Heart right ventricle (tissue), 16 donors: ENCODE measurements at regions not wholly inside any gene's neighbourhood (a gene's known extent, or its start where the extent isn't known, plus 50 kb on each side); places are given as distances from the start of the nearest gene placed in this dataset.

Experiments used
- ATAC-seq, 8 donors: fragments of 200-7000 bp; cut with Tn5 transposase; one replicate each; pipeline ENCODE4 v1.9.1; 2020; ENCODE audit warnings: mild to moderate bottlenecking in 8 of 8, moderate library complexity in 8 of 8, moderate number of reproducible peaks in 1 of 8
- DNase-seq, 2 donors: peaks; one replicate each; pipeline ENCODE4 v3.0.0-alpha.2; 2020
- H3K27ac ChIP-seq, 10 donors: fragments of 200-600 bp; sonication (generic) in 2 of 10; one replicate each; pipeline versions ENCODE4 v1.5.0 to v1.8.0; 2020 to 2022; ENCODE audit warnings: mild to moderate bottlenecking in 3 of 10
- H3K27me3 ChIP-seq, 7 donors: fragments of 200-600 bp; one replicate each; pipeline ENCODE4 v1.8.0; 2021 to 2022; ENCODE audit warnings: mild to moderate bottlenecking in 2 of 7
- H3K36me3 ChIP-seq, 9 donors: fragments of 200-600 bp; sonication (generic) in 1 of 9; one replicate each; pipeline versions ENCODE4 v1.5.0 to v1.8.0; 2020 to 2022; ENCODE audit warnings: mild to moderate bottlenecking in 2 of 9
- H3K4me1 ChIP-seq, 9 donors: fragments of 200-600 bp; sonication (generic) in 1 of 9; one replicate each; pipeline versions ENCODE4 v1.5.0 to v1.8.0; 2020 to 2022; ENCODE audit warnings: mild to moderate bottlenecking in 4 of 9
- H3K4me3 ChIP-seq, 10 donors: fragments of 200-600 bp; sonication (generic) in 2 of 10; one replicate each; pipeline versions ENCODE4 v1.5.0 to v1.8.0; 2020 to 2022; ENCODE audit warnings: mild to moderate bottlenecking in 7 of 10, moderate library complexity in 2 of 10
- H3K9me3 ChIP-seq, 11 donors: fragments of 200-600 bp in 10 of 11; sonication (generic) in 2 of 11; one replicate each; pipeline versions ENCODE4 v1.5.0 to v1.8.0; 2013 to 2022; ENCODE audit warnings: mild to moderate bottlenecking in 2 of 11, control low read depth in 1 of 11, moderate library complexity in 1 of 11
- WGBS, 2 donors: extraction: QIAGEN DNeasy Blood & Tissue Kit; methylation state at CpG; one replicate each; pipeline ENCODE4 v1.1.7; 2013; ENCODE audit warnings: inconsistent platforms in 1 of 2; 5-methylcytosine and 5-hydroxymethylcytosine counted together
- intact Hi-C, 10 donors: fragments of 100-400 bp; cut with DNase I; formaldehyde crosslinking; loops; one replicate each; pipeline versions ENCODE4 v1.11.1 to v1.14.2; 2022
- TF ChIP-seq, protein P1 (sequence below), 9 donors: fragments of 200-600 bp; sonication (generic) in 2 of 9; IDR thresholded peaks; one replicate each; pipeline versions ENCODE4 v1.5.0 to v1.8.0; 2021 to 2022; ENCODE audit warnings: antibody characterized with exemption in 9 of 9, mild to moderate bottlenecking in 5 of 9, moderate library complexity in 1 of 9
- donor health status: Arrhythmogenic right ventricular cardiomyopathy.
- donor health status: ischemic (EF 13 %, LVEDD 7.1; RV severe dilation, severe dysfunction).
- donor health status: healthy with polysubstance abuse.
- donor health status: DM: no; HTN: yes; CAD: no.
- donor health status: DM: no; HTN: no; CAD: no.
- donor health status: ischemic (EF 25% LVEDD 6.9; RV normal size, moderate dysfunction).
- donor health status: ischemic (EF 25% LVEDD 5.7; RV mildly dilated, moderate dysfunction).
- donor health status: healthy.
- donor health status: DM: yes; HTN: yes; CAD: no.
- donor health status: Ischemic cardiomyopathy.
- donor health status: ischemic (EF 35%, LVEDD 5.7; RV mildly dilated, moderate dysfunction).
- donor health status: nonischemic (EF 11% LVEDD 7.7; RV severe dilation, severe dysfunction).
- donor health status: DM: yes; HTN: yes; CAD: no.
- donor health status: PGD.
- donor health status: ischemic (EF 29% LVEDD 5.4; RV normal size, mild dysfunction).
- donor health status: nonischemic (EF 23%, LVEDD 6.1; RV moderate dilation, normal function).

DNA sequence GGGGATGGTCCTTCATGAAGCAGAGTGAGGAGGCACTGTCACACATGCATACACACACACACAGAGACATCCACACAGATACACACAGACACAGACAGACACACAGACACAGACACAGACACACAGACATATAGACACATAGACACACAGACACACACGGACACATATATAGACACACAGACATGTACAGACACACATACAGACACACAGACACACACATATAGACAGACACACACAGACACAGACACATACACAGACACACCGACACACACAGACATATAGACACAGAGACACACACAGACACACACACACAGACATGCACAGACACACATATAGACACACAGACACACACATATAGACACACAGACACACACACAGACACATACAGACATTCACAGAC lies 173.9 kb downstream of the URI1 start:
- peak in 1 of 8 donors; percentile 30 for ATAC-seq
- TF ChIP-seq, protein P1, sequence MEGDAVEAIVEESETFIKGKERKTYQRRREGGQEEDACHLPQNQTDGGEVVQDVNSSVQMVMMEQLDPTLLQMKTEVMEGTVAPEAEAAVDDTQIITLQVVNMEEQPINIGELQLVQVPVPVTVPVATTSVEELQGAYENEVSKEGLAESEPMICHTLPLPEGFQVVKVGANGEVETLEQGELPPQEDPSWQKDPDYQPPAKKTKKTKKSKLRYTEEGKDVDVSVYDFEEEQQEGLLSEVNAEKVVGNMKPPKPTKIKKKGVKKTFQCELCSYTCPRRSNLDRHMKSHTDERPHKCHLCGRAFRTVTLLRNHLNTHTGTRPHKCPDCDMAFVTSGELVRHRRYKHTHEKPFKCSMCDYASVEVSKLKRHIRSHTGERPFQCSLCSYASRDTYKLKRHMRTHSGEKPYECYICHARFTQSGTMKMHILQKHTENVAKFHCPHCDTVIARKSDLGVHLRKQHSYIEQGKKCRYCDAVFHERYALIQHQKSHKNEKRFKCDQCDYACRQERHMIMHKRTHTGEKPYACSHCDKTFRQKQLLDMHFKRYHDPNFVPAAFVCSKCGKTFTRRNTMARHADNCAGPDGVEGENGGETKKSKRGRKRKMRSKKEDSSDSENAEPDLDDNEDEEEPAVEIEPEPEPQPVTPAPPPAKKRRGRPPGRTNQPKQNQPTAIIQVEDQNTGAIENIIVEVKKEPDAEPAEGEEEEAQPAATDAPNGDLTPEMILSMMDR (IDR thresholded peaks at IDR 0.05), result no peak
- 94 to 97% methylated on average over 2 of the region's 2 CpGs for WGBS, 2 donors
- DNase-seq, result no peak
- H3K9me3 ChIP-seq, result no peaks in the 10 kb centered on the region
- H3K4me3 ChIP-seq, result no peak overlapping the region
- H3K4me1 ChIP-seq, result no peaks in the 10 kb centered on the region
- intact Hi-C loops, result no loop called here
- H3K27me3 ChIP-seq, result peaks cover 0 to 29% (median 15%) of the 10 kb centered on the region in 7 donors
- no peak overlapping the region for H3K27ac ChIP-seq
- no peaks in the 10 kb centered on the region for H3K36me3 ChIP-seq

DNA sequence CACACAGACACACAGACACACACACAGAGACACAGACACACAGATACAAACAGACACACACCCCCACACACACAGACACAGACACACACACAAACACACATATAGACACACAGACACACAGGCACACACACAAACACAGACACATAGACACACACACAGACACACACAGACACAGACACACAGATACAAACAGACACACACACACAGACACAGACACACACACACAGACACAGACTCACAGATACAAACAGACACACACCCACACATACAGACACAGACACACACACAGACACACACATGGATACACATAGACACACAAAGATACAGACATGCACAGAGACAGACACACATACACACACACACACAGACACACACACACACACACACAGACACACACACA lies 174.5 kb downstream of the URI1 start:
- H3K27me3 ChIP-seq, result peaks cover 0 to 30% (median 14%) of the 10 kb centered on the region in 7 donors
- no peak overlapping the region for H3K4me3 ChIP-seq
- TF ChIP-seq, protein P1 (IDR thresholded peaks at IDR 0.05), result no peak
- DNase-seq (no peak), ATAC-seq (peak in 1 of 8 donors; percentile 22)
- intact Hi-C loops, result no loop called here
- no peaks in the 10 kb centered on the region for H3K4me1 ChIP-seq
- no peaks in the 10 kb centered on the region for H3K9me3 ChIP-seq
- H3K36me3 ChIP-seq, result no peaks in the 10 kb centered on the region
- no peak overlapping the region for H3K27ac ChIP-seq

DNA sequence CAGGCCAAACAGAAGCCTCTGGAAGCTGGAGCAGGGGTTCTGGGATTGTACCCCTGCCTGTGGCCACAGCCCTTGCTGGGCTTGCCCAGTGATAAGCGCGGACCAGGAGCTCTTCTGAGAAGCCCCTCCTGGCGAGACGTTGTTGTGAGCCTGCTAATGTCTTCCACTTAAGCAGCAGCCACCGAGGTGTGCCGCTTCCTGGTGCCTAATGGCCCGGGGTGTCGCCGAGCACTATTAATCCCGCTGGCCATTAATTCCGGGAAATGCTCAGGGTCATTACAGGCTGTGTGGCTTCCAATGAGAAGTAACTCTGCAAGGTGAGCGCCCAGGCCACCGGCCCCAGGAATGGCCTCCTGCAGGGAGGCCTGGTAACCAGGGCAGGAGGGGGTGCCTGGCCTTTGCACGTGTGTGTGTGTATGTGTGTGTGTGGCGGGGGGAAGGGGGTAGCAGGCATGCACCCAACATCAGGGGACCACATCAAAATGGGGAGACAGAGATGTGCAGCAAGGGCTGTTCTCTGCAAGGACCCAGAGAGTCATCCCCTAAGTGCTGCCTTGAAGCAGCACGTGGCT lies 175.0 kb downstream of the URI1 start:
- no peaks in the 10 kb centered on the region for H3K9me3 ChIP-seq
- no peak overlapping the region for H3K4me3 ChIP-seq
- WGBS, 2 donors, result 67 to 71% methylated on average over 16 of the region's 16 CpGs
- H3K36me3 ChIP-seq, result no peaks in the 10 kb centered on the region
- peaks cover 0 to 35% (median 10%) of the 10 kb centered on the region in 7 donors for H3K27me3 ChIP-seq
- TF ChIP-seq, protein P1 (IDR thresholded peaks at IDR 0.05), result no peak
- H3K27ac ChIP-seq, result no peak overlapping the region
- no peaks in the 10 kb centered on the region for H3K4me1 ChIP-seq
- DNase-seq, result no peak
- intact Hi-C loops, result no loop called here
- ATAC-seq, result no peak

DNA sequence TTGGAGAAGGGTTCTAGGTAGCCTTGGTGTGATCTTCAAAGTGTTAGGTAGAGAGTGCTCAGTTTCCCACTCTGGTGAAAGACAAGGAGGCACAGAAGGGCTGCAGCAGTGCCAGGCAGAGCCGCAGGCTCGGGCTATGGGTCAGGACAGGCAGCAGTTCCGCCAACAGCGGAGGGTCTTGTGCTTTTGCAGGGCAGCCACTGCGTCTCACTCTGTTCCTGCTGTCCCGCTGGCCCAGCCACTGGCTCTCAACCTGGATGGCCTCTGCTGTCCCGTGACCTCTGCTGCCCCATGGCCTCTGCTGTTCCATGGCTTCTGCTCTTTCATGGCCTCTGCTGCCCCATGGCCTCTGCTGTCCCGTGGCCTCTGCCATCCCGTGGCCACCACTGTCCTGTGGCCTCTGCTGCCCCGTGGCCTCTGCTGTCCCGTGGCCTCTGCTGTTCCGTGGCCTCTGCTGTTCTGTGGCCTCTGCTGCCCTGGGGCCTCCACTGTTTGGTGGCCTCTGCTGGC lies 175.7 kb downstream of the URI1 start:
- Histone ChIP-seq H3K27me3 (peaks cover 0 to 36% (median 12%) of the 10 kb centered on the region in 7 donors), H3K4me1 (no peaks in the 10 kb centered on the region), H3K27ac (no peak overlapping the region), H3K36me3 (no peaks in the 10 kb centered on the region), H3K4me3 (no peak overlapping the region), H3K9me3 (no peaks in the 10 kb centered on the region)
- TF ChIP-seq, protein P1 (IDR thresholded peaks at IDR 0.05), result no peak
- intact Hi-C loops, result no loop called here
- peak in 1 of 8 donors; percentile 28 for ATAC-seq
- DNase-seq, result no peak
- WGBS, 2 donors, result 90 to 91% methylated on average over 12 of the region's 12 CpGs
